ENCODE measurements at regions not wholly inside any gene's neighbourhood (a gene's known extent, or its start where the extent isn't known, plus 50 kb on each side); places are given as distances from the start of the nearest gene placed in this dataset.
A peak's percentile ranks its signal among the peaks of the same experiment; 100 is the strongest.

- no peaks in the 10 kb centered on the region for H3K36me3 ChIP-seq (ENCODE audit: control insufficient read depth, insufficient read depth, low read length)
- no peak overlapping the region for H3K9ac ChIP-seq (ENCODE audit: insufficient read depth, low read length)
- no peak overlapping the region for H3K4me3 ChIP-seq (replicated peaks in 1 of 4; ENCODE audit: control extremely low read depth in 1 of 4, insufficient read depth in 1 of 4, low read depth in 3 of 4, low read length in 4 of 4)
- no peaks in the 10 kb centered on the region for H3K27me3 ChIP-seq (ENCODE audit: control insufficient read depth, insufficient read depth, low read length)
- no peak for TF ChIP-seq CTCF (conservative IDR thresholded peaks at IDR 0.05 in 1 of 2, IDR thresholded peaks at IDR 0.05 in 1 of 2; ENCODE audit: low read depth in 1 of 2, low read length in 2 of 2)
- TF ChIP-seq EZH2 (IDR thresholded peaks at IDR 0.05; ENCODE audit: low read length, missing control alignments), result no peak
- no peaks in the 10 kb centered on the region for H3K79me2 ChIP-seq (ENCODE audit: control insufficient read depth, insufficient read depth, low read length)
- no peak overlapping the region for H3K4me2 ChIP-seq (ENCODE audit: extremely low read depth, insufficient read depth, low read length)
- DNase-seq (ENCODE audit: low read depth in 2 of 2), result no peak
- H3K9me3 ChIP-seq (ENCODE audit: control insufficient read depth, insufficient read depth, low read depth, low read length), result no peaks in the 10 kb centered on the region
- no peaks in the 10 kb centered on the region for H3K4me1 ChIP-seq (ENCODE audit: control insufficient read depth, extremely low read depth, insufficient read depth, low read length)
- no peak overlapping the region for H2AFZ ChIP-seq (ENCODE audit: low read length)
- no peaks in the 10 kb centered on the region for H4K20me1 ChIP-seq (ENCODE audit: control insufficient read depth, extremely low read depth, insufficient read depth, low read length)
- H3K27ac ChIP-seq (ENCODE audit: insufficient read depth, low read length), result no peak overlapping the region
Measured at GRCh38 chr2:145245268-145245870, 725.5 kb upstream of the ZEB2 start.

- Histone ChIP-seq H4K20me1 (ENCODE audit: control insufficient read depth, extremely low read depth, insufficient read depth, low read length) (no peaks in the 10 kb centered on the region), H3K9ac (ENCODE audit: insufficient read depth, low read length) (no peak overlapping the region)
- TF ChIP-seq EZH2 (IDR thresholded peaks at IDR 0.05; ENCODE audit: low read length, missing control alignments), result no peak
- TF ChIP-seq CTCF (conservative IDR thresholded peaks at IDR 0.05 in 1 of 2, IDR thresholded peaks at IDR 0.05 in 1 of 2; ENCODE audit: low read depth in 1 of 2, low read length in 2 of 2), result no peak
Measured at GRCh38 chr2:145235312-145235711, 715.4 kb upstream of the ZEB2 start.

DNA sequence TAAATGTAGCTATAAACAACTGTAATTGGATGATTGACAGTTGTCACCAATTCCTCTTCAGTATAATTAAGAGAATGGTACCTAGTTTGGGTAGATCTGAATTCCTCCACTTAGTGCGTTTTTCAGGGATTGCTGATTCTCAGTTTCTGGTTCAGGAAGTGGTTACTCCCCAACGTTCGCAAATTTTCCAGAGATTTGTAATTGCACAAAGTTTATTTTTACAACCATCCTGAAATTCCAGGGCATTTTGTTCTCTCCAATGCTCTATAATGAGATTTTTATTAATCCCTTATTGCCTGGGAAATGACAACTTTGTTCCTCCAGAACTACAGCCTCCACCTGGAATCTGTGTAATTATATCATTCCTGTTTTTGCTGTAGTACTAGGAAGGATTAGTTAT is 710.6 kb upstream of the ZEB2 start:
- H4K20me1 ChIP-seq (ENCODE audit: control insufficient read depth, extremely low read depth, insufficient read depth, low read length), result no peaks in the 10 kb centered on the region
- no peaks in the 10 kb centered on the region for H3K79me2 ChIP-seq (ENCODE audit: control insufficient read depth, insufficient read depth, low read length)
- no peak overlapping the region for H2AFZ ChIP-seq (ENCODE audit: low read length)

More at GRCh38 chr2:145235312-145235711, 715.4 kb upstream of the ZEB2 start:
- Histone ChIP-seq H3K79me2 (ENCODE audit: control insufficient read depth, insufficient read depth, low read length) (no peaks in the 10 kb centered on the region), H3K4me3 (replicated peaks in 1 of 4; ENCODE audit: control extremely low read depth in 1 of 4, insufficient read depth in 1 of 4, low read depth in 3 of 4, low read length in 4 of 4) (no peak overlapping the region), H3K4me2 (ENCODE audit: extremely low read depth, insufficient read depth, low read length) (no peak overlapping the region), H3K27me3 (ENCODE audit: control insufficient read depth, insufficient read depth, low read length) (no peaks in the 10 kb centered on the region), H3K36me3 (ENCODE audit: control insufficient read depth, insufficient read depth, low read length) (no peaks in the 10 kb centered on the region), H3K27ac (ENCODE audit: insufficient read depth, low read length) (no peak overlapping the region), H3K9me3 (ENCODE audit: control insufficient read depth, insufficient read depth, low read depth, low read length) (no peaks in the 10 kb centered on the region), H2AFZ (ENCODE audit: low read length) (no peak overlapping the region), H3K4me1 (ENCODE audit: control insufficient read depth, extremely low read depth, insufficient read depth, low read length) (no peaks in the 10 kb centered on the region)
- DNase-seq (ENCODE audit: low read depth in 2 of 2), result no peak

More for the DNA sequence above, 710.6 kb upstream of the ZEB2 start:
- Histone ChIP-seq H3K27me3 (ENCODE audit: control insufficient read depth, insufficient read depth, low read length) (no peaks in the 10 kb centered on the region), H3K4me1 (ENCODE audit: control insufficient read depth, extremely low read depth, insufficient read depth, low read length) (no peaks in the 10 kb centered on the region), H3K9me3 (ENCODE audit: control insufficient read depth, insufficient read depth, low read depth, low read length) (no peaks in the 10 kb centered on the region), H3K4me3 (replicated peaks in 1 of 4; ENCODE audit: control extremely low read depth in 1 of 4, insufficient read depth in 1 of 4, low read depth in 3 of 4, low read length in 4 of 4) (no peak overlapping the region), H3K36me3 (ENCODE audit: control insufficient read depth, insufficient read depth, low read length) (no peaks in the 10 kb centered on the region), H3K4me2 (ENCODE audit: extremely low read depth, insufficient read depth, low read length) (no peak overlapping the region), H3K27ac (ENCODE audit: insufficient read depth, low read length) (no peak overlapping the region), H3K9ac (ENCODE audit: insufficient read depth, low read length) (no peak overlapping the region)
- peak; percentile 43 to 75 for DNase-seq (ENCODE audit: low read depth in 2 of 2)
- TF ChIP-seq EZH2 (IDR thresholded peaks at IDR 0.05; ENCODE audit: low read length, missing control alignments) (no peak), CTCF (conservative IDR thresholded peaks at IDR 0.05 in 1 of 2, IDR thresholded peaks at IDR 0.05 in 1 of 2; ENCODE audit: low read depth in 1 of 2, low read length in 2 of 2) (no peak)

All from fibroblast of lung (primary cell).